GM08714 (cell line): ENCODE measurements at regions not wholly inside any gene's neighbourhood (a gene's known extent, or its start where the extent isn't known, plus 50 kb on each side); places are given as distances from the start of the nearest gene placed in this dataset.

Experiments used
- H3K4me3 ChIP-seq: fragments of 200-500 bp; sonication (Bioruptor generic); 2 replicates; pipeline ENCODE4 v1.5.1; 2014; ENCODE audit warnings: mild to moderate bottlenecking, low read length, inconsistent platforms
- ZNF274 ChIP-seq: IDR thresholded peaks from 2 replicates; pipeline ENCODE4 v1.6.1; 2012; ENCODE audit warnings: mild to moderate bottlenecking, low read depth, low read length

GRCh38 chr18:28366676-28367075 lies 189.7 kb upstream of the CDH2 start:
- TF ChIP-seq ZNF274 = no peak
- no peak overlapping the region for H3K4me3 ChIP-seq

GRCh38 chr18:28365411-28365831 lies 188.5 kb upstream of the CDH2 start:
- TF ChIP-seq ZNF274 = no peak

GRCh38 chr18:28363124-28363523 lies 186.2 kb upstream of the CDH2 start:
- no peak for TF ChIP-seq ZNF274

More at GRCh38 chr18:28365411-28365831, 188.5 kb upstream of the CDH2 start:
- H3K4me3 ChIP-seq = no peak overlapping the region

GRCh38 chr18:28359176-28359575 lies 182.2 kb upstream of the CDH2 start:
- TF ChIP-seq ZNF274 = no peak
- no peak overlapping the region for H3K4me3 ChIP-seq

More at GRCh38 chr18:28363124-28363523, 186.2 kb upstream of the CDH2 start:
- no peak overlapping the region for H3K4me3 ChIP-seq

GRCh38 chr18:28357766-28358401 lies 181.0 kb upstream of the CDH2 start:
- no peak for TF ChIP-seq ZNF274
- H3K4me3 ChIP-seq = no peak overlapping the region

GRCh38 chr18:28350821-28351220 lies 173.9 kb upstream of the CDH2 start:
- no peak overlapping the region for H3K4me3 ChIP-seq
- TF ChIP-seq ZNF274 = no peak

GRCh38 chr18:28342231-28342630 lies 165.3 kb upstream of the CDH2 start:
- H3K4me3 ChIP-seq = no peak overlapping the region
- no peak for TF ChIP-seq ZNF274

- H3K4me3 ChIP-seq = no peak overlapping the region
- no peak for TF ChIP-seq ZNF274
These were observed 161.4 kb upstream of the CDH2 start for GRCh38 chr18:28338316-28338715.

- TF ChIP-seq ZNF274 = no peak
These were observed 157.6 kb upstream of the CDH2 start for GRCh38 chr18:28334516-28334915.

GRCh38 chr18:28332071-28332470 lies 155.1 kb upstream of the CDH2 start:
- H3K4me3 ChIP-seq = no peak overlapping the region
- no peak for TF ChIP-seq ZNF274

More at GRCh38 chr18:28334516-28334915, 157.6 kb upstream of the CDH2 start:
- H3K4me3 ChIP-seq = no peak overlapping the region

GRCh38 chr18:28331551-28331950 lies 154.6 kb upstream of the CDH2 start:
- no peak for TF ChIP-seq ZNF274
- H3K4me3 ChIP-seq = no peak overlapping the region

- H3K4me3 ChIP-seq = no peak overlapping the region
- TF ChIP-seq ZNF274 = no peak
These were observed 136.7 kb upstream of the CDH2 start for GRCh38 chr18:28313602-28314001.

GRCh38 chr18:28288784-28289183 lies 111.9 kb upstream of the CDH2 start:
- no peak overlapping the region for H3K4me3 ChIP-seq
- TF ChIP-seq ZNF274 = no peak

- no peak for TF ChIP-seq ZNF274
These were observed 110.2 kb upstream of the CDH2 start for GRCh38 chr18:28287146-28287545.

GRCh38 chr18:28284132-28284531 lies 107.2 kb upstream of the CDH2 start:
- H3K4me3 ChIP-seq = no peak overlapping the region
- TF ChIP-seq ZNF274 = no peak

More at GRCh38 chr18:28287146-28287545, 110.2 kb upstream of the CDH2 start:
- H3K4me3 ChIP-seq = no peak overlapping the region

GRCh38 chr18:28281400-28281799 lies 104.5 kb upstream of the CDH2 start:
- no peak overlapping the region for H3K4me3 ChIP-seq
- no peak for TF ChIP-seq ZNF274

- H3K4me3 ChIP-seq = no peak overlapping the region
- TF ChIP-seq ZNF274 = no peak
These were observed 92.8 kb upstream of the CDH2 start for GRCh38 chr18:28269750-28270149.
